GM23338 (cell line): ENCODE measurements at regions not wholly inside any gene's neighbourhood (a gene's known extent, or its start where the extent isn't known, plus 50 kb on each side); places are given as distances from the start of the nearest gene placed in this dataset.

Source experiments
- ATAC-seq: fragments of 200-7000 bp; cut with Tn5 transposase; 3 replicates; pipeline ENCODE4 v1.9.1; 2020
- DNase-seq: peaks from one replicate; pipeline ENCODE4 v3.0.0-alpha.2; 2015; ENCODE audit warnings: low spot score
- H2AFZ ChIP-seq: fragments of 200-600 bp; sonication (generic); 2 replicates; pipeline ENCODE4 v1.8.0; 2016; ENCODE audit warnings: antibody characterized with exemption, mild to moderate bottlenecking, moderate library complexity
- H3F3A ChIP-seq: fragments of 200-600 bp; sonication (generic); replicated peaks from 2 replicates; pipeline ENCODE4 v1.8.0; 2017; ENCODE audit warnings: antibody characterized with exemption, mixed run types, low read depth
- H3K27ac ChIP-seq: fragments of 200-600 bp; sonication (generic); 2 replicates; pipeline ENCODE4 v1.6.1; 2016; ENCODE audit warnings: low read depth
- H3K27me3 ChIP-seq: fragments of 200-600 bp; sonication (generic); 2 replicates; pipeline ENCODE4 v1.8.0; 2016; ENCODE audit warnings: mild to moderate bottlenecking, mixed run types, moderate library complexity; ENCODE audit not compliant: insufficient read depth
- H3K36me3 ChIP-seq: fragments of 200-600 bp; sonication (generic); 2 replicates; pipeline ENCODE4 v1.8.0; 2016; ENCODE audit warnings: mild to moderate bottlenecking; ENCODE audit not compliant: insufficient read depth
- H3K4me1 ChIP-seq: fragments of 200-600 bp; sonication (generic); 2 replicates; pipeline ENCODE4 v1.8.0; 2016; ENCODE audit warnings: mild to moderate bottlenecking, moderate library complexity; ENCODE audit not compliant: insufficient read depth
- H3K4me2 ChIP-seq: fragments of 200-600 bp; sonication (generic); 2 replicates; pipeline ENCODE4 v1.7.1; 2017; ENCODE audit warnings: mixed run types
- H3K4me3 ChIP-seq: fragments of 200-600 bp; sonication (generic); 2 replicates; pipeline ENCODE4 v1.6.1; 2016; ENCODE audit warnings: mixed run types
- H3K79me2 ChIP-seq: fragments of 200-600 bp; sonication (generic); replicated peaks from 2 replicates; pipeline ENCODE4 v1.8.0; 2017; ENCODE audit warnings: mild to moderate bottlenecking; ENCODE audit not compliant: insufficient read depth
- H3K9me2 ChIP-seq: fragments of 200-600 bp; sonication (generic); 2 replicates; pipeline ENCODE4 v1.8.0; 2017; ENCODE audit not compliant: insufficient read depth
- H4K20me1 ChIP-seq: fragments of 200-600 bp; sonication (generic); replicated peaks from 2 replicates; pipeline ENCODE4 v1.8.0; 2017; ENCODE audit warnings: mild to moderate bottlenecking; ENCODE audit not compliant: insufficient read depth
- H3K27ac Mint-ChIP-seq: 2 replicates; pipeline ENCODE4 v1.8.0; 2020; ENCODE audit warnings: inconsistent platforms, mild to moderate bottlenecking, moderate library complexity, mixed read lengths
- H3K27me3 Mint-ChIP-seq: 3 replicates; pipeline ENCODE4 v1.8.0; 2022; ENCODE audit warnings: low read depth, mild to moderate bottlenecking, moderate library complexity, mixed read lengths, inconsistent platforms; ENCODE audit not compliant: insufficient read depth, poor library complexity
- H3K36me3 Mint-ChIP-seq: 3 replicates; pipeline ENCODE4 v1.8.0; 2021; ENCODE audit warnings: low read depth, mild to moderate bottlenecking, inconsistent platforms, moderate library complexity, mixed read lengths
- H3K4me1 Mint-ChIP-seq: 3 replicates; pipeline ENCODE4 v1.8.0; 2020; ENCODE audit warnings: mild to moderate bottlenecking, inconsistent platforms, mixed read lengths
- H3K4me3 Mint-ChIP-seq: 3 replicates; pipeline ENCODE4 v1.8.0; 2021; ENCODE audit warnings: moderate library complexity, mild to moderate bottlenecking, inconsistent platforms, mixed read lengths
- H3K9me3 Mint-ChIP-seq: 3 replicates; pipeline ENCODE4 v1.8.0; 2020; ENCODE audit warnings: moderate library complexity, mild to moderate bottlenecking, inconsistent platforms, mixed read lengths
- CREB1 ChIP-seq: fragments of 250-450 bp; sonication (Bioruptor Pico); IDR thresholded peaks from 2 replicates; pipeline ENCODE4 v1.5.0; 2020; ENCODE audit warnings: low read depth, mild to moderate bottlenecking, moderate library complexity
- CTCF ChIP-seq, 2 experiments: fragments of 200-600 bp in 1 of 2; sonication (generic) in 1 of 2; conservative IDR thresholded peaks; 2 replicates each; pipeline versions ENCODE4 v1.5.1 to v1.6.1; 2016 to 2017; ENCODE audit warnings: antibody characterized with exemption in 2 of 2, low read depth in 2 of 2, mild to moderate bottlenecking in 2 of 2, moderate library complexity in 1 of 2
- ETS1 ChIP-seq: IDR thresholded peaks from 2 replicates; pipeline ENCODE4 v1.6.1; 2016; ENCODE audit warnings: antibody characterized with exemption
- EZH2 ChIP-seq: fragments of 200-600 bp; sonication (generic); IDR thresholded peaks from one replicate; pipeline ENCODE4 v1.8.0; 2017; ENCODE audit warnings: antibody characterized with exemption, mild to moderate bottlenecking, low read depth; ENCODE audit not compliant: unreplicated experiment
- EZH2phosphoT487 ChIP-seq: fragments of 200-600 bp; sonication (generic); IDR thresholded peaks from one replicate; pipeline ENCODE4 v1.8.1; 2018; ENCODE audit warnings: antibody characterized with exemption; ENCODE audit not compliant: unreplicated experiment
- JUNB ChIP-seq: IDR thresholded peaks from one replicate; pipeline ENCODE4 v1.6.1; 2016; ENCODE audit warnings: antibody characterized with exemption; ENCODE audit not compliant: unreplicated experiment
- NANOG ChIP-seq: IDR thresholded peaks from 2 replicates; pipeline ENCODE4 v1.6.1; 2016; ENCODE audit warnings: antibody characterized with exemption, borderline replicate concordance
- STAT1 ChIP-seq: IDR thresholded peaks from one replicate; pipeline ENCODE4 v1.6.1; 2016; ENCODE audit warnings: antibody characterized with exemption; ENCODE audit not compliant: unreplicated experiment
- ZNF114 ChIP-seq: fragments of 250-450 bp; sonication (Bioruptor Pico); IDR thresholded peaks from 2 replicates; pipeline ENCODE4 v1.5.0; 2020; ENCODE audit warnings: mild to moderate bottlenecking, moderate library complexity

- peaks cover 23% of the 10 kb centered on the region for H3K36me3 Mint-ChIP-seq
- DNase-seq, result peak; percentile 58
Observed at GRCh38 chr7:51620706-51621105, 304.1 kb upstream of the COBL start.

GRCh38 chr7:51619880-51620279 lies 303.3 kb upstream of the COBL start:
- Mint-ChIP-seq H3K27me3 (no peaks in the 10 kb centered on the region), H3K4me3 (no peak overlapping the region)
- TF ChIP-seq CTCF (conservative IDR thresholded peaks at IDR 0.05; ENCODE audit: low read depth in 2 of 2) (no peak), JUNB (no peak), EZH2phosphoT487 (no peak), ZNF114 (CRISPR knock-in tag) (no peak), NANOG (no peak), ETS1 (no peak), EZH2 (no peak), STAT1 (no peak)

More at GRCh38 chr7:51620706-51621105, 304.1 kb upstream of the COBL start:
- Histone ChIP-seq H2AFZ (no peak overlapping the region), H3F3A (no peaks in the 10 kb centered on the region), H3K4me1 (0 out of 2 replicates have a peak, but pooled peaks cover 5% of the 10 kb centered on the region), H3K27ac (no peak overlapping the region), H3K27me3 (no peaks in the 10 kb centered on the region), H3K4me2 (no peak overlapping the region), H3K36me3 (no peaks in the 10 kb centered on the region), H3K79me2 (no peaks in the 10 kb centered on the region), H3K9me2 (no peaks in the 10 kb centered on the region), H3K4me3 (no peak overlapping the region), H4K20me1 (no peaks in the 10 kb centered on the region)
- H3K27ac Mint-ChIP-seq, result no peak overlapping the region
- ATAC-seq, result peak; percentile 68
- H3K4me3 Mint-ChIP-seq, result no peak overlapping the region
- no peaks in the 10 kb centered on the region; the same call in 2 of the 3 replicates for H3K4me1 Mint-ChIP-seq
- H3K9me3 Mint-ChIP-seq, result peaks cover 27% of the 10 kb centered on the region
- TF ChIP-seq CREB1 (CRISPR knock-in tag) (no peak), EZH2 (no peak), CTCF (conservative IDR thresholded peaks at IDR 0.05; ENCODE audit: low read depth in 2 of 2) (peak; percentile 24 to 43; a peak in 3 of 4 replicates)
- H3K27me3 Mint-ChIP-seq, result no peaks in the 10 kb centered on the region

More at GRCh38 chr7:51619880-51620279, 303.3 kb upstream of the COBL start:
- Mint-ChIP-seq H3K9me3 (peaks cover 27% of the 10 kb centered on the region), H3K27ac (no peak overlapping the region), H3K4me1 (no peaks in the 10 kb centered on the region; the same call in 2 of the 3 replicates), H3K36me3 (peaks cover 23% of the 10 kb centered on the region)
- ATAC-seq, result no peak
- H3F3A ChIP-seq, result no peaks in the 10 kb centered on the region
- 0 out of 2 replicates have a peak, but pooled peaks cover 5% of the 10 kb centered on the region for H3K4me1 ChIP-seq
- no peaks in the 10 kb centered on the region for H3K27me3 ChIP-seq
- no peak overlapping the region for H3K27ac ChIP-seq
- no peak for DNase-seq
- H3K79me2 ChIP-seq, result no peaks in the 10 kb centered on the region
- H4K20me1 ChIP-seq, result no peaks in the 10 kb centered on the region
- H3K36me3 ChIP-seq, result no peaks in the 10 kb centered on the region
- H3K4me3 ChIP-seq, result no peak overlapping the region
- H2AFZ ChIP-seq, result no peak overlapping the region; the same call in 1 of the 2 replicates
- H3K4me2 ChIP-seq, result no peak overlapping the region
- H3K9me2 ChIP-seq, result no peaks in the 10 kb centered on the region
